Choroid plexus epithelial cell (primary cell): ENCODE measurements at regions not wholly inside any gene's neighbourhood (a gene's known extent, or its start where the extent isn't known, plus 50 kb on each side); places are given as distances from the start of the nearest gene placed in this dataset.
A peak's percentile ranks its signal among the peaks of the same experiment; 100 is the strongest.

Experiments
- DNase-seq: peaks from one replicate; pipeline ENCODE4 v3.0.0-alpha.2; 2010; ENCODE audit warnings: low read depth
- H3K4me3 ChIP-seq: 2 replicates; pipeline ENCODE4 v1.5.1; 2011; ENCODE audit warnings: low read depth, mild to moderate bottlenecking, control low read depth, low read length, moderate library complexity
- TF ChIP-seq, protein P1 (sequence below): conservative IDR thresholded peaks from 2 replicates; pipeline ENCODE4 v1.5.1; 2011; ENCODE audit warnings: low read depth, mild to moderate bottlenecking, control low read depth, inconsistent platforms, low read length, moderate library complexity

- TF ChIP-seq, protein P1, sequence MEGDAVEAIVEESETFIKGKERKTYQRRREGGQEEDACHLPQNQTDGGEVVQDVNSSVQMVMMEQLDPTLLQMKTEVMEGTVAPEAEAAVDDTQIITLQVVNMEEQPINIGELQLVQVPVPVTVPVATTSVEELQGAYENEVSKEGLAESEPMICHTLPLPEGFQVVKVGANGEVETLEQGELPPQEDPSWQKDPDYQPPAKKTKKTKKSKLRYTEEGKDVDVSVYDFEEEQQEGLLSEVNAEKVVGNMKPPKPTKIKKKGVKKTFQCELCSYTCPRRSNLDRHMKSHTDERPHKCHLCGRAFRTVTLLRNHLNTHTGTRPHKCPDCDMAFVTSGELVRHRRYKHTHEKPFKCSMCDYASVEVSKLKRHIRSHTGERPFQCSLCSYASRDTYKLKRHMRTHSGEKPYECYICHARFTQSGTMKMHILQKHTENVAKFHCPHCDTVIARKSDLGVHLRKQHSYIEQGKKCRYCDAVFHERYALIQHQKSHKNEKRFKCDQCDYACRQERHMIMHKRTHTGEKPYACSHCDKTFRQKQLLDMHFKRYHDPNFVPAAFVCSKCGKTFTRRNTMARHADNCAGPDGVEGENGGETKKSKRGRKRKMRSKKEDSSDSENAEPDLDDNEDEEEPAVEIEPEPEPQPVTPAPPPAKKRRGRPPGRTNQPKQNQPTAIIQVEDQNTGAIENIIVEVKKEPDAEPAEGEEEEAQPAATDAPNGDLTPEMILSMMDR: no peak
- no peak overlapping the region for H3K4me3 ChIP-seq
- no peak for DNase-seq
These were observed 113.7 kb upstream of the AADACL2 start for GRCh38 chr3:151620071-151620470.

DNA sequence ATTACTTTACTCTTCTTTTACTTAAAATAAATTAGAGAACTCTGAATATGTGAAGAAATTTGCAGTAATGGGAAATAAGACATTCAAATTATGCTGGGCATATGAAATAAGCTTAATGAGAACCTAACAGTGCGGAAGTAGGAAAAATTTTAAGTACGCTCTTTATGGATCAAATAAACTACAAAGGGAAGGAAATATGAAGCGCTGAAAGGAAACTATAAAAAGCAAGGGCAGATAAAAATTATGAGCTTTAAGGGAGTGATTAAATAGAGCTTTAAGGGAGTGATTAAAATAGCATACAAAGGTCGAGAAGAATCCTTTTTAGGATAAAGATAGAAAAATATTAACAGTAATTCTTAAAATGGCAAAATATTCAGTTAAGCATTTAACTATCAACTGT is 118.3 kb upstream of the AADACL2 start:
- no peak overlapping the region for H3K4me3 ChIP-seq
- TF ChIP-seq, protein P1: no peak

GRCh38 chr3:151612115-151612514 is 121.6 kb upstream of the AADACL2 start:
- peak; percentile 17 for DNase-seq
- no peak overlapping the region for H3K4me3 ChIP-seq
- TF ChIP-seq, protein P1: no peak

More for the DNA sequence above, 118.3 kb upstream of the AADACL2 start:
- DNase-seq: no peak

- no peak for DNase-seq
- TF ChIP-seq, protein P1: no peak
- no peak overlapping the region for H3K4me3 ChIP-seq
These were observed 122.3 kb upstream of the AADACL2 start for GRCh38 chr3:151611419-151611818.

DNA sequence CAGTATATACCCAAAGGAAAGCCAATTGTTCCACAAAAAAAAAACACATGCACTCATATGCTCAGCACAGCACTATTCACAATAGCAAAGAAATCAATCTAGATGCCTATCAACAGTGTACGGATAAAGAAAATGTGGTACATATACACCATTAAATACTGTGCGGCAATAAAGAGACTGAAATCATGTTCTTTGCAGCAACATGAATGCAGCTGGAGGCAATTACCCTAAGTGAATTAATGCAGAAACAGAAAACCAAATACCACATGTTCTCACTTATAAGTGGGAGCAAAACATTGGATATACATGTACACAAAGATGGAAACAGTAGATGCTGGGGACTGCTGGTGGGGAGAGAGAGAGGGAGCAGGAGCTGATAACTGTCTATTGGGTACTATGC is 124.2 kb upstream of the AADACL2 start:
- TF ChIP-seq, protein P1: no peak
- DNase-seq: no peak
- H3K4me3 ChIP-seq: no peak overlapping the region

DNA sequence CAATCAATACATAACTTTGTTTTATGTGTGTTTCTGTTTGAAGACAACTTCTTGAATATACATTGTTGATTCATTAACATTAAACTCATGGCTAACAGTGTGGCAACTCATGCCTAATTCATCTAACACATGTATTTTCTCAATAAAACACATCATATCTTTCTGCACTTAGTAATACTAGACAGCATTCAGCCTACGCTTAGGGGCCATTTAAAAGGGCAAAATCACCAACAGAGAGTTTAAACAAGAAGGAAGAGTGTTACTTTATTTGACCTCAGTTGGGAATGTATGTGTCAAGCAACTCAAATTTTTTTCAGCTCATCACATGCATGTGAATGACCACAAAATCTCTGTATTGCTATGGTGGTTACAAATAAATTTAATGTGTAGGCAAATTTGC is 128.8 kb upstream of the AADACL2 start:
- no peak overlapping the region for H3K4me3 ChIP-seq
- TF ChIP-seq, protein P1: no peak
- DNase-seq: peak; percentile 83

GRCh38 chr3:151600783-151601182 is 132.9 kb upstream of the AADACL2 start:
- DNase-seq: no peak
- H3K4me3 ChIP-seq: no peak overlapping the region
- TF ChIP-seq, protein P1: no peak
